ENCODE measurements at regions not wholly inside any gene's neighbourhood (a gene's known extent, or its start where the extent isn't known, plus 50 kb on each side); places are given as distances from the start of the nearest gene placed in this dataset.

DNA sequence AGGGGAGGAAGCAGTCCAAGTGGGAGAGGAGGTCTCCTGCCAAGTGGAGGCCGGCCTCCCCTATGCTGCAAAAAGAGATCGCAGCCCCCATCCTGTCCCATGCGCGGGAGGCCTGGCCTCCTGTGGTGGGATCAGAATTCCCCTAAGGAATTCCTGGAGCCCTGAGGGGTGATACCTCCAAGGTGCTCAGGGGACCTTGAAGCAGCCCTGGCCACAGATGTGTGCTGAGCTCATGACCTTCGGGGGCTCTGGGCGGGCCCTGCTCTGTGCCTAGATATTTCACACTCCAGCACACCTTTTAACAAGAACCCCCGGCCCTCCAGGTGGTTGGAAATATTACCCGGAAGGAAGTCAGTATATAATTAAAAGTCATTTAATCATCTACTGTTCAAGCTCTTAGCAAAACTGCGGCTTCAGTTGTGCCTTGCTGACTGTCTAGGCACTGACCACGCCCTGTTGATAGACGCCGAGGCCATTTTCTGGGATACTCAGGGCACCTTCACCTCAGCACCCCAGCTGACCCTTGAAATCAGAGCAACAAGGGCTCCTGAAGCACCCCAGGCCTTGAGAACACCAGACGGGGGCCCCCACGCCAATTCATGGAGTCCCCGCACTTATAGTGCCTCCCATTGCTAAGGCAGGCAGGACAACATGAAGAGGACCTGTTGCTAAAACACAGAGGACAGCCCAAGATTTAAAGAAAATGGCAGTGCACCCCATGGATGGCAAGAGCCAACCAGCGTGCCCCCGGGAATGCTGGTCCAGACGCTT is 119.1 kb downstream of the NDUFA10 start:
- DNase-seq (ENCODE audit: low read depth): no peak
- TF ChIP-seq CTCF (IDR thresholded peaks at IDR 0.05; ENCODE audit: low read depth, low read length, missing control alignments): no peak
- in situ Hi-C loops (cut with HindIII; ENCODE audit: low sequenced_read_pairs): no loop called here
- H3K4me3 ChIP-seq (ENCODE audit: low read depth, low read length): no peak overlapping the region

GRCh38 chr2:239905306-239905705 is 119.8 kb downstream of the NDUFA10 start:
- no peak for DNase-seq (ENCODE audit: low read depth)
- no peak for TF ChIP-seq CTCF (IDR thresholded peaks at IDR 0.05; ENCODE audit: low read depth, low read length, missing control alignments)
- no peak overlapping the region for H3K4me3 ChIP-seq (ENCODE audit: low read depth, low read length)
- in situ Hi-C loops (cut with HindIII; ENCODE audit: low sequenced_read_pairs): no loop called here

GRCh38 chr2:239904496-239904895 is 120.6 kb downstream of the NDUFA10 start:
- no peak overlapping the region for H3K4me3 ChIP-seq (ENCODE audit: low read depth, low read length)
- in situ Hi-C loops (cut with HindIII; ENCODE audit: low sequenced_read_pairs): no loop called here
- no peak for TF ChIP-seq CTCF (IDR thresholded peaks at IDR 0.05; ENCODE audit: low read depth, low read length, missing control alignments)
- no peak for DNase-seq (ENCODE audit: low read depth)

GRCh38 chr2:239903803-239904202 is 121.3 kb downstream of the NDUFA10 start:
- in situ Hi-C loops (cut with HindIII; ENCODE audit: low sequenced_read_pairs): no loop called here
- DNase-seq (ENCODE audit: low read depth): no peak
- no peak overlapping the region for H3K4me3 ChIP-seq (ENCODE audit: low read depth, low read length)
- no peak for TF ChIP-seq CTCF (IDR thresholded peaks at IDR 0.05; ENCODE audit: low read depth, low read length, missing control alignments)

GRCh38 chr2:239903210-239903609 is 121.9 kb downstream of the NDUFA10 start:
- in situ Hi-C loops (cut with HindIII; ENCODE audit: low sequenced_read_pairs): no loop called here
- DNase-seq (ENCODE audit: low read depth): no peak
- no peak overlapping the region for H3K4me3 ChIP-seq (ENCODE audit: low read depth, low read length)
- no peak for TF ChIP-seq CTCF (IDR thresholded peaks at IDR 0.05; ENCODE audit: low read depth, low read length, missing control alignments)

DNA sequence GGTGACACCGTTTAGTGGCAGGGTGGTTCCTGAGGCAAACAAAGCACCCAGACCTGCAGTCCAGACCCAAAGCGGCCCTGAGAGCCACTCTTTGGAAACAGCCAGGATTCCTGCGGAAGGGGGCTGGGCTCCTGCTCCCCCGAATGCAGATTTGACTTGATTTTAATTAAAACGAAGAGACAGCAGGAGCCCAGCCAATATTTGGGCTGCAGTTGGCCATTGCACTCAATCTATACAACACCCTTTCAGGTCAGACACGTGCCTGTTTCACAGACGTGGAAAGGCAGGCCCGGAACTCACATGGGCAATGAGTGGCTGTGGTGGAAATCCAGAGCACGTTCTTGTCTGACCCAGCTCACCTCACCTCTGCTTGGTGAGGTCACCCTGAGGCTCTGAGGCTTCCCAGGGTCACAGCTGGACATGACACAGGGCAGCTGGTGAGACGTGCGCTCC is 122.4 kb downstream of the NDUFA10 start:
- in situ Hi-C loops (cut with HindIII; ENCODE audit: low sequenced_read_pairs): no loop called here
- no peak overlapping the region for H3K4me3 ChIP-seq (ENCODE audit: low read depth, low read length)
- TF ChIP-seq CTCF (IDR thresholded peaks at IDR 0.05; ENCODE audit: low read depth, low read length, missing control alignments): no peak
- no peak for DNase-seq (ENCODE audit: low read depth)
